HG02763 (cell line): ENCODE measurements at regions not wholly inside any gene's neighbourhood (a gene's known extent, or its start where the extent isn't known, plus 50 kb on each side); places are given as distances from the start of the nearest gene placed in this dataset.

Experiments
- ATAC-seq: cut with Tn5 transposase; IDR thresholded peaks from one replicate; pipeline ENCODE4 v1.9.1; 2021; ENCODE audit warnings: mild to moderate bottlenecking, moderate library complexity; ENCODE audit not compliant: unreplicated experiment

GRCh38 chr10:43943818-43944360 is 295.2 kb upstream of the ZNF32 start:
- ATAC-seq, result no peak

GRCh38 chr10:43943119-43943817 is 294.6 kb upstream of the ZNF32 start:
- ATAC-seq, result no peak

- no peak for ATAC-seq
Observed at GRCh38 chr10:43942096-43942850, 293.6 kb upstream of the ZNF32 start.

DNA sequence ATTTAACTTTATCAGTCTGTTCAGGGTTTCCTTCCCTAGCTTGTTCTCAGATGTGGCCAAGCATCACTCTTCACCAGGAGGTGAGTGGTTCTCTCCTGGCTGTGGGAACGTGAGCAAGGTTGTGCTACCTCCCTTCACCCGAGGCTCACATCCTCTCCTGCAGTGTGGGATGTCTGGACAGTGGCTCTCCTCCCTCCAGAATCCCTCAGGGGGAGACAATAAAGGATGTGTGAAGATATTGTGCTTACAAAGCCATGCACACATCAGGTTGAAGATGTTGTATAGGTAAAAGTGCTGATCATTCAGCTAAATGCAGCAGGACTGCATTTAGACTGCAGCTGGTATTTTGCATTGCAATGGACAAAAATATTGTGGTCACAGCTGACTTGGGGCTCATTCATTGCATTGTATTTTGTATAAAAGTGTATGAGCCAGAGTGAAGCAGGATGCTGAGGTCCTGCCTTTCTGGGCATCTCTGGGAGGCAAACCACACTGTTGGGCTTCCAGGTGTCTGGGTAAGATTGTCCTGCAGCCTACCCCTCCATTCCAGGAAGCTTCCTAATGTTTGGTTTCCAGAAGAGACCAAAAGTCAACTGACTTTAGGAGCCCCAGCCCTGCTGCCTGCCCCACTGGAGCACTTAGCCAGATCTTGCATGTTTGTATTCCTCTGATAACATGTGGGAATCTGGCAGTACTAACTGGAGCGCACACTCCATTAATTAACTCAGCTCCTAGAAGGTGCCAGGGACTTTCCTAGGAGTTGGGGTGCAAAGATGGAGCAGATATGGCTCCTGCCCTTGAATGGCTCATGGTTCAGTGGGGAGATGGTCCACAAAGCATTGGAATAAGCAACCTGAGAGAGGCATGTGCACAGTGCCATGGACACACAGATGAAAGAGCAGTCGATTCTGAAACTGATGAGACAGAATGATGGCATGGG is 292.5 kb upstream of the ZNF32 start:
- ATAC-seq, result no peak

GRCh38 chr10:43939939-43940820 is 291.5 kb upstream of the ZNF32 start:
- ATAC-seq, result no peak

DNA sequence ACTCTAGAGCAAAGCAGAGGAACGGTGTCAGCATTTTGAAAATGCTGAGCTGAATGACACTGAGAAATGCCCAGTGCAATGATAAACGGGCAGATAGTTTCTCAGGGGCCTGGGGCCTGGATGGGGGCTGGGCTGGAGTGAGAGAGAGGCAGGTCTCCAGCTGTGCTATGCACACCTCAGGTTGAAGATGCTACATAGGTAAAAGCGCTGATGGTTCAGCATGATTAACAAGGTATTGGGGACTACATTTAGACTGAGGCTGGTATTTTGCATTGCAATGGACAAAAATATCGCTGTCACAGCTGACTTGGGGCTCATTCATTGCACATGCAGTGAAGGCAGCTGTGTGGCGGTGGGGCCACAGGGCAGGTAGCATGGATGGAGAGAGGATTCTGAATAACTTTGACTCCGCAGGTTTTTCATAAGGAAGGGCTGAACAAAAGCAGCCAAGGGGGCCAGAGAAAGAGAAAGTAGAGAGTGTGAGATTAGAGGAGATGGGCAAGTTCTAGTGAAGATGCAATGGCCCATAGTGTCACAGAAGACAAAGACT is 290.8 kb upstream of the ZNF32 start:
- ATAC-seq, result no peak

DNA sequence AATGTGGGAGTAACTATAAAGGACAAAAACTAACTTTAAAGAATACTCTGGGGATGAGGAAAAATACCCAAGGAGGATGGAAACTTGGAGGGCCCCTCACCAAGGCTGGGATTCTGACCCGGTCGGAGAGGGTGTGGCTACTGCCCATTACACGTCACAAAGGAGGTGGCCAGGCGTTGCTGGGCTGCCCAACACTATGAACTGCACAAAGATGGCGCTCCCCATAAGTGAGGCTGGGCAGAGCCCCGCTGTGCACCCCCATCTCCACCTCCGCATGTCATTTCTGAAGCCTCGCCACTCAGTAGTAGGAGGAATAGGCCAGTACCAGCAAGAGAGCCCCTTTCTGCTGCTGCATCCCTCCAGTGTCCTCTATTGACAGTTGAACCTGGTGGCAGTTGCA is 290.1 kb upstream of the ZNF32 start:
- no peak for ATAC-seq

DNA sequence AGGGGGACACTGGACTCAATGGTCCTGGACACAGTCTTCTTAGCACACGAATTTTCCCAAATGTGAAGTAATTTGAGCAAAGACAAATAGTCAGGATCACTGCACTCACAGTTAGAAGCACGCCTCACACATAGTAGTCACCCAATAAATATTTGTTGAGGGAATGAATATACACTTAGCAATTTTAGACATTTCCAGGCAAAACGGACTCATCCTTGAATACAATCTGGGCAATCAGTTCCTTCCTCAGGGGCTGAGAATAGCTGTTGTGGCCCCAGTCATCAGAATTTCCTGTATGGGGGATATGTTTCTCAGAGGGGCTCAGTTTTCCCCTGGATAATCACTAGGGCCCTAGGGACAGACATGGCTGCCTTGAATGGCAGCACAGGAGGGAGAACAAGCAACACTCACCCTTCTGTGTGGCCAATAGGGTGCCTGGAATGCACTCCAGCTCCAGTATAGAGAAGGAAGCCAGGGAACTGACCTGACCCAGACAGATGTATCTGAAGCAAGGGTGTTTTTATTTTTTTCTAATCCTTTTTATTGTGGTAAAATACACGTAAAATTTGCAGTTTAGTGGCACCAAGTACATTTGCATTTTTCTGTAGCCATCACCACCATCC is 282.7 kb upstream of the ZNF32 start:
- no peak for ATAC-seq

DNA sequence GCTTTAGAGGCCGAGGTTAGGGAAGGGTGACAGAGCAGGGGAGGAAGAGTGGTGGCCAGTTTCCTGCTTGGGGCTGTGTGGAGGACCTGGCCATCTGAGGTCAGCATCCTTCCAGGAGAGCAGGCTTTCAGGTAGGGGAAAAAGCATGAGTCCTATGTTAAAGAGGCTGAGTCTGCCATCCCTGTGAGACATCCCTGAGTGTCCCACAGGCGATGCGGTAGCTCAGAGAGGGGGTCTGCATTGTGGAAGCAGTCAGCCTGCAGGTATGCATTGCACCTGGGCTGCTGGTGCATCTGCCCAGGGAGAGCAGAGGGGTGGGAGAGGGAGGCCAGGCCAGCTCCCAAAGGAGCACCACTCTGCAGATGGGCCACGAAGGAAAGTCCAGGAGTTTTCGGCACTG is 282.1 kb upstream of the ZNF32 start:
- ATAC-seq, result no peak

GRCh38 chr10:43930243-43930642 is 281.6 kb upstream of the ZNF32 start:
- no peak for ATAC-seq

DNA sequence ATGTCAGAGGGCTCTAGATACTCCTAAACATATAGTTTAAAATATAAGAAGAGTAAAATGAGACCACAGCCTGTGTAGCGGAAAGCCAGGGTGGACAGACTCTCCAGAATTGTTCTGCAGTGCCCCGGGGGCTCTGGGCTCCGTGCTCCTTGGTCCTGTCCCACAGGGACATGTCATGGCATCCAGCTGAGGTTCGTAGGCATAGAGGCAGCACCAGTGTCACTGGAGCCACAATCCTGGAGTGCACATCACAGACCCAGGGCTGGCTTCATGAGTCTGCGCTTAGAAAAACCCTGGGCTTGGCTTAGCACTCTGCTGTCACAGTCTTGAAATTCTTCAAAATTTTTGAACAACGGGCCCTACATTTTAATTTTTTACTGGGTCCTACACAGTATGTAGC is 280.4 kb upstream of the ZNF32 start:
- ATAC-seq, result no peak

- ATAC-seq, result no peak
Observed at GRCh38 chr10:43928425-43928968, 279.8 kb upstream of the ZNF32 start.

GRCh38 chr10:43926875-43927406 is 278.3 kb upstream of the ZNF32 start:
- ATAC-seq, result no peak

DNA sequence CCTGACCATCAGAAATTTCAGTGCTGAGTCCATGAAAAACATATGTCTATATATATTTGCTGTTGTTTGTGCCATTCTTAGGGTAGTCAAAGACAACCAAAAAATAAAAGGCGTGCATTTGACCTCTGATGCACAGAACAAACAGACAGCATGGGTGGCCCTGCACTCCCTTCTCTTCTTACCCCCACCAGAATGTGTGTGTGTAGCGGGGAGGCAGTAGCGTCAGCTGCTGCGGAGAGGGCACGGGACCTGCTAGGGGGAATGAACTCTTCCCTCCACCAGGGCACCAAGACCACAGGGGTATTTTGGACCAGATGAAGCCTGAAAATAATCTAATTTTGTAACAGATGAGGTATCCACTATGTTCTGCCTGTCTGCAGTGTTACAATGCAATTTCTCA is 277.7 kb upstream of the ZNF32 start:
- ATAC-seq, result no peak

- ATAC-seq, result no peak
Observed at GRCh38 chr10:43925793-43926192, 277.1 kb upstream of the ZNF32 start.

GRCh38 chr10:43923328-43923727 is 274.6 kb upstream of the ZNF32 start:
- no peak for ATAC-seq

GRCh38 chr10:43922335-43923280 is 273.9 kb upstream of the ZNF32 start:
- no peak for ATAC-seq

DNA sequence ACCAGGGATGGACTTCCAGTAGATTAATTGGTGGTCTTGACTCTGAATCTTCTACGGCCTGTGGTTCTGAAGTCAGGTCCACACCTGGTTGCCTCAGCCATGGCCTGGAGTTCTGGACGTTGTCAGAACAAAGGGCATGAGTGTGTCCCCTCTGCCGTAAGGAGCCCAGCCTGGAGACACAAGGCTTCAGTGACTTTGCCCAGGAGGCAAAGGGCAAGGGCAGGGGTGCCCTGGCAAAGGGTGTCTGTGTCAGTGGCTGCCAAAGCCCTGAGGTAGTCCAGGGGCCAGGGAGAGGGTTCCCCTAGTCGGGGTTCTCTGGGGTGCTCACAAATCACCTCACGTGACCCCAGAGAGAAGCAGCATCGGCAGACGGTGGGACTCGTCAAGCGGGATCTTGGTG is 273.2 kb upstream of the ZNF32 start:
- ATAC-seq, result no peak
